Heart left ventricle (tissue), 16 donors: ENCODE measurements at regions not wholly inside any gene's neighbourhood (a gene's known extent, or its start where the extent isn't known, plus 50 kb on each side); places are given as distances from the start of the nearest gene placed in this dataset.

ENCODE experiments used
- ATAC-seq, 4 donors: fragments of 200-7000 bp; cut with Tn5 transposase; one replicate each; pipeline ENCODE4 v1.9.1; 2020 to 2022; ENCODE audit warnings: moderate library complexity in 4 of 4, mild to moderate bottlenecking in 3 of 4, moderate number of reproducible peaks in 1 of 4
- DNase-seq, 5 donors: peaks; one replicate each; pipeline ENCODE4 v3.0.0-alpha.2; 2020
- H3K27ac ChIP-seq, 12 donors: fragments of 200-600 bp; sonication (generic) in 4 of 12; one replicate each; pipeline versions ENCODE4 v1.5.0 to v1.8.0; 2016 to 2022; ENCODE audit warnings: mild to moderate bottlenecking in 2 of 12
- H3K27me3 ChIP-seq, 9 donors: fragments of 200-600 bp; sonication (generic) in 2 of 9; one replicate each; pipeline versions ENCODE4 v1.5.1 to v1.8.0; 2016 to 2022; ENCODE audit warnings: mild to moderate bottlenecking in 3 of 9
- H3K36me3 ChIP-seq, 9 donors: fragments of 200-600 bp; sonication (generic) in 2 of 9; one replicate each; pipeline versions ENCODE4 v1.5.0 to v1.8.0; 2018 to 2022; ENCODE audit warnings: mild to moderate bottlenecking in 2 of 9
- H3K4me1 ChIP-seq, 12 donors: fragments of 200-600 bp; sonication (generic) in 4 of 12; one replicate each; pipeline versions ENCODE4 v1.5.0 to v1.8.0; 2016 to 2022; ENCODE audit warnings: mild to moderate bottlenecking in 3 of 12
- H3K4me3 ChIP-seq, 12 donors: fragments of 200-600 bp; sonication (generic) in 4 of 12; one replicate each; pipeline versions ENCODE4 v1.5.0 to v1.8.0; 2017 to 2022; ENCODE audit warnings: mild to moderate bottlenecking in 9 of 12, moderate library complexity in 4 of 12
- H3K9me3 ChIP-seq, 12 donors: fragments of 200-600 bp; sonication (generic) in 4 of 12; one replicate each; pipeline versions ENCODE4 v1.5.0 to v1.8.0; 2016 to 2022; ENCODE audit warnings: mild to moderate bottlenecking in 1 of 12
- CTCF ChIP-seq, 12 donors: fragments of 200-600 bp; sonication (generic) in 4 of 12; IDR thresholded peaks; one replicate each; pipeline versions ENCODE4 v1.5.0 to v1.8.0; 2018 to 2022; ENCODE audit warnings: antibody characterized with exemption in 12 of 12, mild to moderate bottlenecking in 5 of 12
- POLR2A ChIP-seq, 2 donors: fragments of 450-650 bp; IDR thresholded peaks; one replicate each; pipeline ENCODE4 v1.6.1; 2017; ENCODE audit warnings: antibody characterized with exemption in 2 of 2, mild to moderate bottlenecking in 2 of 2, moderate library complexity in 2 of 2
- WGBS, 4 donors: extraction: QIAGEN DNeasy Blood & Tissue Kit in 2 of 4; methylation state at CpG; one replicate each; pipeline versions ENCODE4 v1.1.5 to v1.1.7; 2013 to 2018; 5-methylcytosine and 5-hydroxymethylcytosine counted together
- intact Hi-C, 10 donors: fragments of 100-400 bp; cut with DNase I; formaldehyde crosslinking; loops; one replicate each; pipeline versions ENCODE4 v1.11.1 to v1.14.2; 2022
- donor health status: ischemic (EF 13 %, LVEDD 7.1; RV severe dilation, severe dysfunction).
- donor health status: healthy with polysubstance abuse.
- donor health status: DM: no; HTN: yes; CAD: no.
- donor health status: DM: no; HTN: no; CAD: no.
- donor health status: ischemic (EF 25% LVEDD 6.9; RV normal size, moderate dysfunction).
- donor health status: ischemic (EF 25% LVEDD 5.7; RV mildly dilated, moderate dysfunction).
- donor health status: healthy.
- donor health status: DM: yes; HTN: yes; CAD: no.
- donor health status: ischemic (EF 35%, LVEDD 5.7; RV mildly dilated, moderate dysfunction).
- donor health status: nonischemic (EF 11% LVEDD 7.7; RV severe dilation, severe dysfunction).
- donor health status: DM: yes; HTN: yes; CAD: no.
- donor health status: PGD.
- donor health status: ischemic (EF 29% LVEDD 5.4; RV normal size, mild dysfunction).
- donor health status: nonischemic (EF 23%, LVEDD 6.1; RV moderate dilation, normal function).

GRCh38 chr14:98230411-98230810 lies 1041.6 kb downstream of the BCL11B start:
- no peak for DNase-seq

GRCh38 chr14:98231210-98231609 lies 1040.8 kb downstream of the BCL11B start:
- ATAC-seq = no peak
- Histone ChIP-seq H3K4me3 (no peak overlapping the region), H3K27ac (no peak overlapping the region), H3K9me3 (no peaks in the 10 kb centered on the region), H3K36me3 (no peaks in the 10 kb centered on the region), H3K27me3 (no peaks in the 10 kb centered on the region), H3K4me1 (no peaks in the 10 kb centered on the region)
- TF ChIP-seq POLR2A (IDR thresholded peaks at IDR 0.05) (no peak), CTCF (IDR thresholded peaks at IDR 0.05) (no peak)
- intact Hi-C loops = no loop called here
- DNase-seq = no peak
- WGBS, 4 donors = 75 to 87% (median 81%) methylated on average over 2 of the region's 2 CpGs

More at GRCh38 chr14:98230411-98230810, 1041.6 kb downstream of the BCL11B start:
- H3K4me1 ChIP-seq = no peaks in the 10 kb centered on the region
- no peak for TF ChIP-seq CTCF (IDR thresholded peaks at IDR 0.05)
- no peak for TF ChIP-seq POLR2A (IDR thresholded peaks at IDR 0.05)
- no peaks in the 10 kb centered on the region for H3K27me3 ChIP-seq
- H3K36me3 ChIP-seq = no peaks in the 10 kb centered on the region
- intact Hi-C loops = no loop called here
- 56 to 79% (median 64%) methylated on average over 7 of the region's 7 CpGs for WGBS, 4 donors
- ATAC-seq = no peak
- no peak overlapping the region for H3K4me3 ChIP-seq
- H3K27ac ChIP-seq = no peak overlapping the region
- H3K9me3 ChIP-seq = no peaks in the 10 kb centered on the region

- Histone ChIP-seq H3K36me3 (no peaks in the 10 kb centered on the region), H3K9me3 (no peaks in the 10 kb centered on the region), H3K4me3 (no peak overlapping the region), H3K4me1 (no peaks in the 10 kb centered on the region), H3K27ac (no peak overlapping the region), H3K27me3 (no peaks in the 10 kb centered on the region)
- DNase-seq = no peak
- intact Hi-C loops = no loop called here
- no peak for ATAC-seq
- 61 to 67% (median 66%) methylated on average over 6 of the region's 6 CpGs for WGBS, 4 donors
- TF ChIP-seq CTCF (IDR thresholded peaks at IDR 0.05) (no peak), POLR2A (IDR thresholded peaks at IDR 0.05) (no peak)
Measured at GRCh38 chr14:98233656-98234055, 1038.3 kb downstream of the BCL11B start.

- no peaks in the 10 kb centered on the region for H3K9me3 ChIP-seq
- no peak for DNase-seq
- no peak overlapping the region for H3K27ac ChIP-seq
- WGBS, 4 donors = 39 to 59% (median 52%) methylated on average over 2 of the region's 2 CpGs
- H3K4me1 ChIP-seq = no peaks in the 10 kb centered on the region
- H3K4me3 ChIP-seq = no peak overlapping the region
- H3K27me3 ChIP-seq = no peaks in the 10 kb centered on the region
- ATAC-seq = no peak
- intact Hi-C loops = no loop called here
- TF ChIP-seq CTCF (IDR thresholded peaks at IDR 0.05) (no peak), POLR2A (IDR thresholded peaks at IDR 0.05) (no peak)
- H3K36me3 ChIP-seq = no peaks in the 10 kb centered on the region
Measured at GRCh38 chr14:98234208-98234607, 1037.8 kb downstream of the BCL11B start.
